ENCODE measurements at regions not wholly inside any gene's neighbourhood (a gene's known extent, or its start where the extent isn't known, plus 50 kb on each side); places are given as distances from the start of the nearest gene placed in this dataset.

GRCh38 chr14:30251557-30252100 is 307.3 kb upstream of the G2E3 start:
- no peaks in the 10 kb centered on the region for H4K20me1 ChIP-seq (ENCODE audit: insufficient read depth)
- no peak overlapping the region for H3K4me3 ChIP-seq
- no peaks in the 10 kb centered on the region for H3K36me3 ChIP-seq (ENCODE audit: low read depth)
- in situ Hi-C loops (cut with MboI): no loop called here
- no peaks in the 10 kb centered on the region for H3K27me3 ChIP-seq (replicated peaks; ENCODE audit: insufficient read depth)
- no peaks in the 10 kb centered on the region for H3K9me2 ChIP-seq (ENCODE audit: insufficient read depth)
- H3K4me1 ChIP-seq (ENCODE audit: insufficient read depth): peaks cover 5% of the 10 kb centered on the region
- H3K27ac ChIP-seq: no peak overlapping the region
- TF ChIP-seq EZH2phosphoT487 (IDR thresholded peaks at IDR 0.05; ENCODE audit: insufficient read depth, low read depth): no peak
- TF ChIP-seq EZH2 (IDR thresholded peaks at IDR 0.05; ENCODE audit: insufficient read depth, poor library complexity, severe bottlenecking): no peak
- no peak overlapping the region for H3K9ac ChIP-seq
- WGBS, 2 experiments (ENCODE audit: low coverage in 1 of 2, low lambda C conversion rate in 2 of 2, missing lambda C conversion rate in 2 of 2): 78 to 81% methylated on average over 6 of the region's 6 CpGs
- no peak overlapping the region for H3K4me2 ChIP-seq (ENCODE audit: unreplicated experiment)
- H3K9me3 ChIP-seq (ENCODE audit: low read depth): no peaks in the 10 kb centered on the region
- H3F3A ChIP-seq (ENCODE audit: insufficient read depth): no peaks in the 10 kb centered on the region
- DNase-seq: no peak
- H2AFZ ChIP-seq: no peak overlapping the region
- H3K79me2 ChIP-seq (ENCODE audit: insufficient read depth): no peaks in the 10 kb centered on the region

- Histone ChIP-seq H3K27me3 (replicated peaks; ENCODE audit: insufficient read depth) (no peaks in the 10 kb centered on the region), H3F3A (ENCODE audit: insufficient read depth) (no peaks in the 10 kb centered on the region), H3K4me3 (no peak overlapping the region), H2AFZ (no peak overlapping the region), H3K27ac (no peak overlapping the region), H3K36me3 (ENCODE audit: low read depth) (no peaks in the 10 kb centered on the region), H3K4me2 (ENCODE audit: unreplicated experiment) (no peak overlapping the region), H3K9me2 (ENCODE audit: insufficient read depth) (no peaks in the 10 kb centered on the region), H3K4me1 (ENCODE audit: insufficient read depth) (peaks cover 5% of the 10 kb centered on the region), H3K9me3 (ENCODE audit: low read depth) (no peaks in the 10 kb centered on the region), H3K79me2 (ENCODE audit: insufficient read depth) (no peaks in the 10 kb centered on the region), H3K9ac (no peak overlapping the region), H4K20me1 (ENCODE audit: insufficient read depth) (no peaks in the 10 kb centered on the region)
- 49 to 51% methylated on average over 2 of the region's 2 CpGs for WGBS, 2 experiments (ENCODE audit: low coverage in 1 of 2, low lambda C conversion rate in 2 of 2, missing lambda C conversion rate in 2 of 2)
- DNase-seq: no peak
- in situ Hi-C loops (cut with MboI): no loop called here
- no peak for TF ChIP-seq EZH2 (IDR thresholded peaks at IDR 0.05; ENCODE audit: insufficient read depth, poor library complexity, severe bottlenecking)
- TF ChIP-seq EZH2phosphoT487 (IDR thresholded peaks at IDR 0.05; ENCODE audit: insufficient read depth, low read depth): no peak
Measured at GRCh38 chr14:30252151-30252550, 306.8 kb upstream of the G2E3 start.

DNA sequence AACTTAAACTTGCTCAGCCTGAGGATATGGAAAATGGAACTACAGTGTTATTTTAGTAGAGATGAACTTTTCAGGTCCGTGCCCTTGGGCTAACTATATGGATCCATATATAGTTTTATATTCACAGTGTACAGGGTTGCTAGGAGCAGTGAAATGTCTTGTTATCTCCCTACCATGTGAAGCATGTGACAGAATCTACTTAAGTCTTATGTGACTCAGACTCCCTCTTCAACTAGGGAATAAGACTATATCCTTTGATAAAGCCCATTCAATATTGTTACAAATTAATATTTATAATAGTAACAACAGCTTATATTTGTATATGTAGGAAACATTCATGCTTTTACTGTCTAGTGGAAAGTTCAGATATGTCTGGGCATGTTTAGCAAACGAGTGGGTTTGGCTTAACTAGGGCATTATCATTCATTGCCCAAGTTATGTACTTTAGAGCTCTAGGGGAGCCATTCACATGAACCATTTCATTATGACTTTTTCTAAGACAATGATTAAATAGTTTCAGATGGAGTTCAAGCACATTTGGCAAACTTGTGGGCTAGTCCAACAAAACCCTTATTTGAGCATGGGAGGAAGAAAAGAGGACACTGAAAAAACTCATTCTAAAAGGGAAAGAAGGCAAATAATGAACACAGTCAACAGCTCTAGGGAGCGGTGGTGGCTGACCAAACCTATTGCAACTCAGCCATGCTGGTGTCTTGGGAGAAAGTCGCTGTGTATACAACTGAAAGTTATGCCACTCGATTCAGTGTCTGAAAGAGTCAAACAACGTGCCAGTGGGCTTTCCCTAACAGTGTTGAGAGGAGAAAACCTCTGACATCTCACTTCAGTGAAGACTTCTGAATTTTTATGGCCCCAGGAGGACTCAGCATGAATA is 305.9 kb upstream of the G2E3 start:
- H3F3A ChIP-seq (ENCODE audit: insufficient read depth): peaks cover 4% of the 10 kb centered on the region; the same call in 1 of the 2 replicates
- no peak for DNase-seq
- H3K27ac ChIP-seq: no peak overlapping the region
- TF ChIP-seq EZH2 (IDR thresholded peaks at IDR 0.05; ENCODE audit: insufficient read depth, poor library complexity, severe bottlenecking): no peak
- no peak for TF ChIP-seq EZH2phosphoT487 (IDR thresholded peaks at IDR 0.05; ENCODE audit: insufficient read depth, low read depth)
- no peak overlapping the region for H3K4me3 ChIP-seq
- peaks cover 5% of the 10 kb centered on the region for H3K4me1 ChIP-seq (ENCODE audit: insufficient read depth)
- H3K9me3 ChIP-seq (ENCODE audit: low read depth): no peaks in the 10 kb centered on the region
- no peaks in the 10 kb centered on the region for H3K9me2 ChIP-seq (ENCODE audit: insufficient read depth)
- H3K79me2 ChIP-seq (ENCODE audit: insufficient read depth): no peaks in the 10 kb centered on the region
- no peak overlapping the region for H3K9ac ChIP-seq
- H3K27me3 ChIP-seq (replicated peaks; ENCODE audit: insufficient read depth): no peaks in the 10 kb centered on the region
- H3K4me2 ChIP-seq (ENCODE audit: unreplicated experiment): no peak overlapping the region
- H3K36me3 ChIP-seq (ENCODE audit: low read depth): no peaks in the 10 kb centered on the region
- 51 to 55% methylated on average over 6 of the region's 6 CpGs for WGBS, 2 experiments (ENCODE audit: low coverage in 1 of 2, low lambda C conversion rate in 2 of 2, missing lambda C conversion rate in 2 of 2)
- in situ Hi-C loops (cut with MboI): no loop called here
- 0 out of 2 replicates have a peak overlapping the region, but pooled peaks have one; percentile 17 for H2AFZ ChIP-seq
- H4K20me1 ChIP-seq (ENCODE audit: insufficient read depth): no peaks in the 10 kb centered on the region

DNA sequence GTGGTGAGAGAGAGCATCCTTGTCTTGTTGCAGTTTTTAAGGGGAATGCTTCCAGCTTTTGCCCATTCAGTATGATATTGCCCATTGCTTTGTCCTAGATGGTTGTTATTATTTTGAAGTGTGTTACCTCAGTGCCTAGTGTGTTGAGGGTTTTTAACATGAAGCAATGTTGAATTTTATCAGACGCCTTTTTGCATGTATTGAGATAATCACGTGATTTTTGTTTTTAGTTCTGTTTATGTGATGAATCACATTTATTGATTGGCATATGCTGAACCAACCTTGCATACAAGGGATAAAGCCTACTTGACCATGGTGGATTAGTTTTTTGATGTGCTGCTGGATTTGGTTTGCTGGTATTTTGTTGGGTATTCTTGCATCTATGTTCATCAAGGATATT is 302.3 kb upstream of the G2E3 start:
- Histone ChIP-seq H3K9me2 (ENCODE audit: insufficient read depth) (no peaks in the 10 kb centered on the region), H3K27ac (no peak overlapping the region), H3K36me3 (ENCODE audit: low read depth) (no peaks in the 10 kb centered on the region), H2AFZ (no peak overlapping the region), H3K4me3 (no peak overlapping the region), H3K27me3 (replicated peaks; ENCODE audit: insufficient read depth) (no peaks in the 10 kb centered on the region), H3K4me1 (ENCODE audit: insufficient read depth) (peaks cover 5% of the 10 kb centered on the region), H3K4me2 (ENCODE audit: unreplicated experiment) (no peak overlapping the region), H3F3A (ENCODE audit: insufficient read depth) (peaks cover 4% of the 10 kb centered on the region; the same call in 1 of the 2 replicates), H3K9me3 (ENCODE audit: low read depth) (no peaks in the 10 kb centered on the region), H3K9ac (no peak overlapping the region), H3K79me2 (ENCODE audit: insufficient read depth) (no peaks in the 10 kb centered on the region), H4K20me1 (ENCODE audit: insufficient read depth) (no peaks in the 10 kb centered on the region)
- TF ChIP-seq EZH2phosphoT487 (IDR thresholded peaks at IDR 0.05; ENCODE audit: insufficient read depth, low read depth) (no peak), EZH2 (IDR thresholded peaks at IDR 0.05; ENCODE audit: insufficient read depth, poor library complexity, severe bottlenecking) (no peak)
- WGBS, 2 experiments (ENCODE audit: low coverage in 1 of 2, low lambda C conversion rate in 2 of 2, missing lambda C conversion rate in 2 of 2): 93 to 97% methylated on average over 2 of the region's 2 CpGs
- in situ Hi-C loops (cut with MboI): no loop called here
- no peak for DNase-seq

Measured in GM23248 (cell line).